CD4-positive, alpha-beta T cell treated with Interleukin-21 for 1 hour (primary cell): ENCODE measurements at regions not wholly inside any gene's neighbourhood (a gene's known extent, or its start where the extent isn't known, plus 50 kb on each side); places are given as distances from the start of the nearest gene placed in this dataset.
"Not testable (repeated sequence)": the region's sequence is repeated elsewhere in the genome, so short reads cannot be mapped to it uniquely, and the experiment has no call there.

Experiments
- DNase-seq: peaks from one replicate; pipeline ENCODE4 v3.0.0-alpha.2; 2020

- not testable (repeated sequence) for DNase-seq
Observed at GRCh38 chr7:155932324-155932723, 120.1 kb upstream of the SHH start.

- no peak for DNase-seq
Observed at GRCh38 chr7:155931396-155932085, 119.3 kb upstream of the SHH start.

- no peak for DNase-seq
Observed at GRCh38 chr7:155930527-155930926, 118.3 kb upstream of the SHH start.

- no peak for DNase-seq
Observed at GRCh38 chr7:155930061-155930460, 117.8 kb upstream of the SHH start.

- DNase-seq, result no peak
Observed at GRCh38 chr7:155928583-155928982, 116.3 kb upstream of the SHH start.

- DNase-seq, result no peak
Observed at GRCh38 chr7:155927905-155928304, 115.6 kb upstream of the SHH start.

GRCh38 chr7:155925682-155926081 lies 113.4 kb upstream of the SHH start:
- DNase-seq, result no peak

GRCh38 chr7:155922067-155922816 lies 110.0 kb upstream of the SHH start:
- DNase-seq, result no peak

- DNase-seq, result no peak
Observed at GRCh38 chr7:155921804-155922066, 109.5 kb upstream of the SHH start.

- DNase-seq, result no peak
Observed at GRCh38 chr7:155921086-155921803, 109.0 kb upstream of the SHH start.

GRCh38 chr7:155920068-155920461 lies 107.8 kb upstream of the SHH start:
- DNase-seq, result no peak

- no peak for DNase-seq
Observed at GRCh38 chr7:155919391-155920067, 107.3 kb upstream of the SHH start.

- no peak for DNase-seq
Observed at GRCh38 chr7:155918720-155919390, 106.6 kb upstream of the SHH start.

- DNase-seq, result no peak
Observed at GRCh38 chr7:155917836-155918430, 105.7 kb upstream of the SHH start.

- DNase-seq, result no peak
Observed at GRCh38 chr7:155916926-155917655, 104.8 kb upstream of the SHH start.

GRCh38 chr7:155914341-155914740 lies 102.1 kb upstream of the SHH start:
- DNase-seq, result no peak

- DNase-seq, result no peak
Observed at GRCh38 chr7:155913719-155914118, 101.5 kb upstream of the SHH start.

GRCh38 chr7:155913291-155913690 lies 101.0 kb upstream of the SHH start:
- no peak for DNase-seq

GRCh38 chr7:155911471-155912105 lies 99.3 kb upstream of the SHH start:
- DNase-seq, result no peak

- DNase-seq, result no peak
Observed at GRCh38 chr7:155908385-155908784, 96.1 kb upstream of the SHH start.

GRCh38 chr7:155907450-155908200 lies 95.4 kb upstream of the SHH start:
- no peak for DNase-seq
